ENCODE measurements at regions not wholly inside any gene's neighbourhood (a gene's known extent, or its start where the extent isn't known, plus 50 kb on each side); places are given as distances from the start of the nearest gene placed in this dataset.

GRCh38 chr14:84965279-84965678, 564.7 kb upstream of the FLRT2 start:
- POLR2A ChIA-PET = no interaction called here
- Histone ChIP-seq H3K79me2 (ENCODE audit: insufficient read depth, low read depth, low read length) (no peaks in the 10 kb centered on the region), H3K9me2 (ENCODE audit: insufficient read depth, low read length) (no peaks in the 10 kb centered on the region)

DNA sequence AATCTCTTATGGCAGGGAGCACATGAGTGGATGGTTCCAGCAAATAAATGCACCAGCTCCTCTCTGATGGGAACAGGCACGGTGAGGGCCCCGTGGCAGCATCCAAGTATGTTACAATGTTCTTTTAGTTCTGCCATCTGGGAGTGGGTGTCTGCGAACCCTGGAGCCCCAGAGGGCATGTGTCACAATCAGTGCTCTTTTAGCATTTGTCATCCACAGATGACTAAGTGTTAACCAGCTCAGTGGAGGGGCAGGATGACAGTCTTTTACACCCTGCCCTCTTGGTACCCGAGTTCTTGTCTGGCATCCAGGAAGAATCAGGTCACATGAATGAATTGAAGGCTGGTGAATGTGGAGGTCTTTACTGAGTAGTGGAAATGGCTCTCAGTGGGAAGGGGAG, 560.4 kb upstream of the FLRT2 start:
- BruUV-seq (replicated peaks) = no TSS peak
- intact Hi-C loops (cut with micrococcal nuclease; ENCODE audit: unreplicated experiment) = no loop called here
- no peaks in the 10 kb centered on the region for H3K9me2 ChIP-seq (ENCODE audit: insufficient read depth, low read length)
- H3K36me3 ChIP-seq (ENCODE audit: insufficient read depth, low read length) = no peaks in the 10 kb centered on the region
- ChIA-PET POLR2A (no interaction called here), CTCF (ENCODE audit: unreplicated experiment) (no interaction called here)
- H3K4me3 ChIP-seq (ENCODE audit: low read depth, low read length, poor library complexity, severe bottlenecking) = no peak overlapping the region
- TF ChIP-seq EZH2phosphoT487 (IDR thresholded peaks at IDR 0.05; ENCODE audit: borderline replicate concordance, low read depth, low read length) = no peak
- TF ChIP-seq, protein P1, sequence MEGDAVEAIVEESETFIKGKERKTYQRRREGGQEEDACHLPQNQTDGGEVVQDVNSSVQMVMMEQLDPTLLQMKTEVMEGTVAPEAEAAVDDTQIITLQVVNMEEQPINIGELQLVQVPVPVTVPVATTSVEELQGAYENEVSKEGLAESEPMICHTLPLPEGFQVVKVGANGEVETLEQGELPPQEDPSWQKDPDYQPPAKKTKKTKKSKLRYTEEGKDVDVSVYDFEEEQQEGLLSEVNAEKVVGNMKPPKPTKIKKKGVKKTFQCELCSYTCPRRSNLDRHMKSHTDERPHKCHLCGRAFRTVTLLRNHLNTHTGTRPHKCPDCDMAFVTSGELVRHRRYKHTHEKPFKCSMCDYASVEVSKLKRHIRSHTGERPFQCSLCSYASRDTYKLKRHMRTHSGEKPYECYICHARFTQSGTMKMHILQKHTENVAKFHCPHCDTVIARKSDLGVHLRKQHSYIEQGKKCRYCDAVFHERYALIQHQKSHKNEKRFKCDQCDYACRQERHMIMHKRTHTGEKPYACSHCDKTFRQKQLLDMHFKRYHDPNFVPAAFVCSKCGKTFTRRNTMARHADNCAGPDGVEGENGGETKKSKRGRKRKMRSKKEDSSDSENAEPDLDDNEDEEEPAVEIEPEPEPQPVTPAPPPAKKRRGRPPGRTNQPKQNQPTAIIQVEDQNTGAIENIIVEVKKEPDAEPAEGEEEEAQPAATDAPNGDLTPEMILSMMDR (conservative IDR thresholded peaks at IDR 0.05; ENCODE audit: low read length) = no peak
- no peak overlapping the region for H3K27ac ChIP-seq (ENCODE audit: low read depth, low read length, poor library complexity, severe bottlenecking)
- no peak overlapping the region for H2AFZ ChIP-seq (ENCODE audit: low read length)
- H3K79me2 ChIP-seq (ENCODE audit: insufficient read depth, low read depth, low read length) = no peaks in the 10 kb centered on the region
- no peaks in the 10 kb centered on the region for H3K4me1 ChIP-seq (ENCODE audit: insufficient read depth, low read length, poor library complexity, severe bottlenecking)
- DNase-seq (ENCODE audit: low spot score) = no peak
- H3K9me3 ChIP-seq (ENCODE audit: low read length) = no peaks in the 10 kb centered on the region
- no peaks in the 10 kb centered on the region for H4K20me1 ChIP-seq (ENCODE audit: insufficient read depth, low read length)
- H3K4me2 ChIP-seq (ENCODE audit: low read length) = no peak overlapping the region

More at GRCh38 chr14:84965279-84965678, 564.7 kb upstream of the FLRT2 start:
- intact Hi-C loops (cut with micrococcal nuclease; ENCODE audit: unreplicated experiment) = no loop called here
- Histone ChIP-seq H3K9me3 (ENCODE audit: low read length) (no peaks in the 10 kb centered on the region), H3K4me2 (ENCODE audit: low read length) (no peak overlapping the region), H3K36me3 (ENCODE audit: insufficient read depth, low read length) (no peaks in the 10 kb centered on the region), H3K27ac (ENCODE audit: low read depth, low read length, poor library complexity, severe bottlenecking) (no peak overlapping the region), H3K4me1 (ENCODE audit: insufficient read depth, low read length, poor library complexity, severe bottlenecking) (no peaks in the 10 kb centered on the region), H4K20me1 (ENCODE audit: insufficient read depth, low read length) (no peaks in the 10 kb centered on the region), H3K4me3 (ENCODE audit: low read depth, low read length, poor library complexity, severe bottlenecking) (no peak overlapping the region), H2AFZ (ENCODE audit: low read length) (no peak overlapping the region)
- CTCF ChIA-PET (ENCODE audit: unreplicated experiment) = no interaction called here
- TF ChIP-seq, protein P1 (conservative IDR thresholded peaks at IDR 0.05; ENCODE audit: low read length) = no peak
- TF ChIP-seq EZH2phosphoT487 (IDR thresholded peaks at IDR 0.05; ENCODE audit: borderline replicate concordance, low read depth, low read length) = no peak
- BruUV-seq (replicated peaks) = no TSS peak
- DNase-seq (ENCODE audit: low spot score) = no peak

DNA sequence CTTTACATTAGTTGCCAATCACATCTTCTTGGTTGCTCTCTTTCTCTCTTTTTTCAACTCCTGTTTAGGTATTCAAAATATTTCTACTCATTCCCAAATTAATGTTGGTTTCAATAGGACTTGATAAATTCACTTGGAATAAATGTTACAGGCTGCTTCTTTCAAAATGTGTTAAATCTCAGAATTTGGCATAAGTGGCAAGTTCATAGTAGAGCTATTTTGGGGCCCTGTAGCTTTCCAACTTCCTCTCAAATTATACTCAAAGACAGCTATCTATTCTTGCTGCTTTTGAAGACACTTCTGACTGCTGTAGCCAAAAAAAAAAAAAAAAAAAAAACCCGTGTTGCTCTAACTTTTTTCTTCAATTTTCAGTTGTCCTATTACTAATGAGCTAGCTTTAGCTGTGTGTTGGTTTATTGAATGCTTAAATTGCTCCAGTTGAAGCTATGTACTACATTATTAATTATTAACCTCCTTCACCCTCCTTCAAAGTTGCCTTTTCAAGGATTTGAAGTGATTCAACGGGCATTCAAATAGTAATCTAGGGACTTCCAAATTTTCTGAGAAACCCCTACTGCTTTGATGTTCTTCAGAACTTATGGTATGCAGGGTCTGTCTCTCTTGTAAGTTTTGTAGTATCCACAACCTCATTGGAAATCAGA, 554.6 kb upstream of the FLRT2 start:
- H3K9me2 ChIP-seq (ENCODE audit: insufficient read depth, low read length) = no peaks in the 10 kb centered on the region
- no peak for TF ChIP-seq EZH2phosphoT487 (IDR thresholded peaks at IDR 0.05; ENCODE audit: borderline replicate concordance, low read depth, low read length)
- TF ChIP-seq, protein P1 (conservative IDR thresholded peaks at IDR 0.05; ENCODE audit: low read length) = no peak
- no TSS peak for BruUV-seq (replicated peaks)

More for the DNA sequence above, 554.6 kb upstream of the FLRT2 start:
- Histone ChIP-seq H3K9me3 (ENCODE audit: low read length) (no peaks in the 10 kb centered on the region), H3K4me3 (ENCODE audit: low read depth, low read length, poor library complexity, severe bottlenecking) (no peak overlapping the region), H3K27ac (ENCODE audit: low read depth, low read length, poor library complexity, severe bottlenecking) (no peak overlapping the region), H3K4me1 (ENCODE audit: insufficient read depth, low read length, poor library complexity, severe bottlenecking) (no peaks in the 10 kb centered on the region), H2AFZ (ENCODE audit: low read length) (no peak overlapping the region), H3K36me3 (ENCODE audit: insufficient read depth, low read length) (no peaks in the 10 kb centered on the region), H3K79me2 (ENCODE audit: insufficient read depth, low read depth, low read length) (no peaks in the 10 kb centered on the region), H4K20me1 (ENCODE audit: insufficient read depth, low read length) (no peaks in the 10 kb centered on the region), H3K4me2 (ENCODE audit: low read length) (no peak overlapping the region)
- intact Hi-C loops (cut with micrococcal nuclease; ENCODE audit: unreplicated experiment) = no loop called here
- DNase-seq (ENCODE audit: low spot score) = no peak
- ChIA-PET POLR2A (interaction anchor here (0.6 to 1.9 kb wide), 6 partner anchors 11 to 919 kb away, joined by 3 to 5 read pairs (median 3); no protein-coding TSS in a partner anchor), CTCF (ENCODE audit: unreplicated experiment) (no interaction called here)

Data from OCI-LY7 (cell line).